ENCODE measurements at regions not wholly inside any gene's neighbourhood (a gene's known extent, or its start where the extent isn't known, plus 50 kb on each side); places are given as distances from the start of the nearest gene placed in this dataset.

DNA sequence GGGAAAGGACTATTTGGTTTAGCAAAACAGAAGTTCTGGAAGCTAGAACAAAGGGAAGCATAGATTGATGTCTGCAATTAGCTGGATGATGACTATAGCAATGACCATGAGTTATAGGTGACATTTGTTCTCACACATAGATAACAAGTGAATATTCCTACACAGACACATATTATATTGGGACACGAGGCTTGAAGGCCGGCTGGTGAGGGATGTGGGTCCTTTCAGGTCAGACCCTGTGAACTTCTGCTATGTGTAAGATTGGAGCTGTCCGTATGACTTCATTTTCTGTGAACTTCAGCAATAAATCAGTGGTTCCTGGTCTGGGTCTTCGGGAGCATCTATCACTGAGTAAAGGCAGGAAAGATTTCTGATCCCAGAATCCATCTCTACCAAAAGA lies 253.6 kb upstream of the CFAP20DC start:
- no peak overlapping the region for H3K4me2 ChIP-seq
- 86% methylated on average over 4 of the region's 4 CpGs for WGBS (ENCODE audit: low lambda C conversion rate, missing lambda C conversion rate)

DNA sequence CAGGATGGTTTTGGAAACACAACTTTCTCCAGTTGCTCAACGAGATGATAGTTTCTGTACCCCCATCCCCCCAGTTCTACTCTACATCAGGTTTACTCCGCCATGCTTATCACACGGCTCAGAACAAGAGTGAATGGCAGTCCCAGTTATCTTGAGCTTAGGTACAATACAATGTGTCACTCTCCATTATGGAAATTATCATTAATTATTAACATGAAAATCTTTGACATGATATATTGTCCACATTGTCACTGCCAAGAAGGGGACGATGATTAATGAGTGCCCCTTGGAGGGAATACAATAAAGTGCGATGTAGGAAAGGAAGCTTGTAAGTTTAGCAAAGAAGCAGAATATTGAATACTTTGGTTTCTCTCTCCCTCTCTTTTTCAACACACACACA lies 252.6 kb upstream of the CFAP20DC start:
- H3K27me3 ChIP-seq: no peaks in the 10 kb centered on the region
- H2AFZ ChIP-seq: no peak overlapping the region
- no peaks in the 10 kb centered on the region for H3K9me3 ChIP-seq (ENCODE audit: low read depth)
- H3K9me2 ChIP-seq (replicated peaks; ENCODE audit: insufficient read depth): no peaks in the 10 kb centered on the region
- H3K79me2 ChIP-seq: no peaks in the 10 kb centered on the region
- TF ChIP-seq EZH2 (IDR thresholded peaks at IDR 0.05; ENCODE audit: borderline replicate concordance) (no peak), EZH2phosphoT487 (IDR thresholded peaks at IDR 0.05; ENCODE audit: low read depth, severe bottlenecking, unreplicated experiment) (no peak)
- TF ChIP-seq, protein P1, sequence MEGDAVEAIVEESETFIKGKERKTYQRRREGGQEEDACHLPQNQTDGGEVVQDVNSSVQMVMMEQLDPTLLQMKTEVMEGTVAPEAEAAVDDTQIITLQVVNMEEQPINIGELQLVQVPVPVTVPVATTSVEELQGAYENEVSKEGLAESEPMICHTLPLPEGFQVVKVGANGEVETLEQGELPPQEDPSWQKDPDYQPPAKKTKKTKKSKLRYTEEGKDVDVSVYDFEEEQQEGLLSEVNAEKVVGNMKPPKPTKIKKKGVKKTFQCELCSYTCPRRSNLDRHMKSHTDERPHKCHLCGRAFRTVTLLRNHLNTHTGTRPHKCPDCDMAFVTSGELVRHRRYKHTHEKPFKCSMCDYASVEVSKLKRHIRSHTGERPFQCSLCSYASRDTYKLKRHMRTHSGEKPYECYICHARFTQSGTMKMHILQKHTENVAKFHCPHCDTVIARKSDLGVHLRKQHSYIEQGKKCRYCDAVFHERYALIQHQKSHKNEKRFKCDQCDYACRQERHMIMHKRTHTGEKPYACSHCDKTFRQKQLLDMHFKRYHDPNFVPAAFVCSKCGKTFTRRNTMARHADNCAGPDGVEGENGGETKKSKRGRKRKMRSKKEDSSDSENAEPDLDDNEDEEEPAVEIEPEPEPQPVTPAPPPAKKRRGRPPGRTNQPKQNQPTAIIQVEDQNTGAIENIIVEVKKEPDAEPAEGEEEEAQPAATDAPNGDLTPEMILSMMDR (IDR thresholded peaks at IDR 0.05; ENCODE audit: poor library complexity): no peak
- no peak overlapping the region for H3K4me3 ChIP-seq
- WGBS (ENCODE audit: low lambda C conversion rate, missing lambda C conversion rate): 85% methylated on average over 5 of the region's 5 CpGs
- no peaks in the 10 kb centered on the region for H4K20me1 ChIP-seq (ENCODE audit: insufficient read depth, poor library complexity, severe bottlenecking)
- no peaks in the 10 kb centered on the region for H3K36me3 ChIP-seq (replicated peaks; ENCODE audit: insufficient read depth, low read depth)
- no peak overlapping the region for H3K27ac ChIP-seq
- no peaks in the 10 kb centered on the region for H3K4me1 ChIP-seq (ENCODE audit: insufficient read depth)
- no peak for DNase-seq (ENCODE audit: low spot score)
- H3K4me2 ChIP-seq: no peak overlapping the region

More for the DNA sequence above, 253.6 kb upstream of the CFAP20DC start:
- Histone ChIP-seq H3K4me1 (ENCODE audit: insufficient read depth) (no peaks in the 10 kb centered on the region), H2AFZ (no peak overlapping the region), H3K27ac (no peak overlapping the region), H3K27me3 (no peaks in the 10 kb centered on the region), H3K9me2 (replicated peaks; ENCODE audit: insufficient read depth) (no peaks in the 10 kb centered on the region), H3K79me2 (no peaks in the 10 kb centered on the region), H3K36me3 (replicated peaks; ENCODE audit: insufficient read depth, low read depth) (no peaks in the 10 kb centered on the region), H4K20me1 (ENCODE audit: insufficient read depth, poor library complexity, severe bottlenecking) (no peaks in the 10 kb centered on the region), H3K4me3 (no peak overlapping the region), H3K9me3 (ENCODE audit: low read depth) (no peaks in the 10 kb centered on the region)
- TF ChIP-seq EZH2 (IDR thresholded peaks at IDR 0.05; ENCODE audit: borderline replicate concordance) (no peak), EZH2phosphoT487 (IDR thresholded peaks at IDR 0.05; ENCODE audit: low read depth, severe bottlenecking, unreplicated experiment) (no peak)
- TF ChIP-seq, protein P1 (IDR thresholded peaks at IDR 0.05; ENCODE audit: poor library complexity): no peak
- DNase-seq (ENCODE audit: low spot score): no peak

DNA sequence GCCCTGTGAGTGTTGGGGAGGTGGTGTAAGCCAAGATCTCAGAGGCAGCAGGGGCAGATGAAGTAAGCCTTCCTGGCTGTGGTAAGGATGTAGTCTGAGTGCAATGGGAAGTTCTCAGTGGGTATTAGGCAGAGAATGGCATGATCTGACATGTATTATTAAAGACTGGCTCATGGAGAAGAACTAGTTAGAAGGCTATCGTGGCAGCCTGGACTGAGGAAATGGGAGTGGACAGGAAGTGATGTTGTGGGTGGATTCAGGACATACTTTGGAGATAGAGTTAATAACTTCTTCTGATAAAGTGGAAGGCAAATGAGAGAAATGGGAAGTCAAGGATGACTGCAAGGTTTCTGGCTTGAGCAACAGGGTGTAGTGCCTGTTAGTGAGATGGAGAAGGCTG lies 250.9 kb upstream of the CFAP20DC start:
- no peaks in the 10 kb centered on the region for H3K36me3 ChIP-seq (replicated peaks; ENCODE audit: insufficient read depth, low read depth)
- H4K20me1 ChIP-seq (ENCODE audit: insufficient read depth, poor library complexity, severe bottlenecking): no peaks in the 10 kb centered on the region
- no peaks in the 10 kb centered on the region for H3K9me3 ChIP-seq (ENCODE audit: low read depth)
- DNase-seq (ENCODE audit: low spot score): no peak
- H3K4me1 ChIP-seq (ENCODE audit: insufficient read depth): no peaks in the 10 kb centered on the region
- no peak overlapping the region for H2AFZ ChIP-seq
- H3K27ac ChIP-seq: no peak overlapping the region
- H3K4me3 ChIP-seq: no peak overlapping the region
- TF ChIP-seq, protein P1 (IDR thresholded peaks at IDR 0.05; ENCODE audit: poor library complexity): no peak
- no peak for TF ChIP-seq EZH2 (IDR thresholded peaks at IDR 0.05; ENCODE audit: borderline replicate concordance)
- no peak for TF ChIP-seq EZH2phosphoT487 (IDR thresholded peaks at IDR 0.05; ENCODE audit: low read depth, severe bottlenecking, unreplicated experiment)
- H3K9me2 ChIP-seq (replicated peaks; ENCODE audit: insufficient read depth): no peaks in the 10 kb centered on the region
- H3K79me2 ChIP-seq: no peaks in the 10 kb centered on the region
- WGBS (ENCODE audit: low lambda C conversion rate, missing lambda C conversion rate): 64% methylated on average over 1 of the region's 1 CpG
- H3K4me2 ChIP-seq: no peak overlapping the region
- H3K27me3 ChIP-seq: no peaks in the 10 kb centered on the region

DNA sequence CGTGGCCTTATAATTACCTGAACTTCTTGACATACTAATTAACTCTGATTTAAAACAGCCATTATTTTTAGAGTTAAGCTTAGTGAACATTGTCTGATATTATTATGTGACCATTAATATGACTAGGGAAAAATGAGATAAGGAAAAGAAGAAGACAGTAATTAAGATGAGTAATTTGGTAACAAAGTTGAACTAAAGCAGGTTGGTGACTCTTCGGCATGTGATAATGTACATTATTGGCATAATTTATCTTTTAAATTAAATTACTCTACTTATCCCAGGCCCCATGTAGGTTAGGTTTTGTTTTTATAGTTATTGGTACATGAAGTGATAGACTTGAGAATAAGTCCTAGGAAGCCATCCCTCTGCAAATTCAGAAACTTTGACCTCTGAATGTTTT lies 249.7 kb upstream of the CFAP20DC start:
- Histone ChIP-seq H3K4me3 (no peak overlapping the region), H4K20me1 (ENCODE audit: insufficient read depth, poor library complexity, severe bottlenecking) (no peaks in the 10 kb centered on the region), H3K36me3 (replicated peaks; ENCODE audit: insufficient read depth, low read depth) (no peaks in the 10 kb centered on the region), H3K27me3 (no peaks in the 10 kb centered on the region), H3K9me3 (ENCODE audit: low read depth) (no peaks in the 10 kb centered on the region), H3K79me2 (no peaks in the 10 kb centered on the region), H3K4me1 (ENCODE audit: insufficient read depth) (no peaks in the 10 kb centered on the region), H2AFZ (no peak overlapping the region), H3K9me2 (replicated peaks; ENCODE audit: insufficient read depth) (no peaks in the 10 kb centered on the region), H3K4me2 (no peak overlapping the region), H3K27ac (no peak overlapping the region)
- no peak for DNase-seq (ENCODE audit: low spot score)
- 95% methylated on average over 2 of the region's 2 CpGs for WGBS (ENCODE audit: low lambda C conversion rate, missing lambda C conversion rate)
- no peak for TF ChIP-seq EZH2 (IDR thresholded peaks at IDR 0.05; ENCODE audit: borderline replicate concordance)
- TF ChIP-seq, protein P1 (IDR thresholded peaks at IDR 0.05; ENCODE audit: poor library complexity): no peak
- TF ChIP-seq EZH2phosphoT487 (IDR thresholded peaks at IDR 0.05; ENCODE audit: low read depth, severe bottlenecking, unreplicated experiment): no peak

Data from hepatocyte (in vitro differentiated cells).